SH-SY5Y (cell line): ENCODE measurements at regions not wholly inside any gene's neighbourhood (a gene's known extent, or its start where the extent isn't known, plus 50 kb on each side); places are given as distances from the start of the nearest gene placed in this dataset.

Experiments used
- GATA2 ChIP-seq: IDR thresholded peaks from 2 replicates; pipeline ENCODE4 v1.6.1; 2011; ENCODE audit warnings: mild to moderate bottlenecking, low read depth, low read length
- GATA3 ChIP-seq: IDR thresholded peaks from 2 replicates; pipeline ENCODE4 v1.6.1; 2011; ENCODE audit warnings: low read depth, mild to moderate bottlenecking, low read length, moderate library complexity

- TF ChIP-seq GATA2, result no peak
- no peak for TF ChIP-seq GATA3
Measured at GRCh38 chr6:165831812-165832510, 168.9 kb upstream of the PDE10A start.
